PC-3 (cell line): ENCODE measurements at regions not wholly inside any gene's neighbourhood (a gene's known extent, or its start where the extent isn't known, plus 50 kb on each side); places are given as distances from the start of the nearest gene placed in this dataset.

Source experiments
- ATAC-seq: fragments of 200-7000 bp; cut with Tn5 transposase; 2 replicates; pipeline ENCODE4 v1.9.1; 2020; ENCODE audit warnings: mild to moderate bottlenecking, moderate library complexity
- BruUV-seq: library from RNA; stranded (reverse); fragments of 400-500 nt; replicated peaks from 2 replicates; lab custom pipeline; 2021; lab: Mats Ljungman, UMichigan
- CTCF ChIA-PET: fragments of 300-600 bp; sonication (Branson Sonifier 250); formaldehyde crosslinking; loops from one replicate; lab custom pipeline; 2022; ENCODE audit warnings: antibody characterized with exemption; lab: Charles Lee
- POLR2A ChIA-PET: fragments of 300-600 bp; sonication (Branson Sonifier 250); formaldehyde crosslinking; loops from one replicate; lab custom pipeline; 2022; ENCODE audit warnings: antibody characterized with exemption; ENCODE audit not compliant: unreplicated experiment; lab: Charles Lee
- DNase-seq: peaks from one replicate; pipeline ENCODE4 v3.0.0-alpha.2; 2015
- H2AFZ ChIP-seq: fragments of 300-600 bp; sonication (generic); 2 replicates; pipeline ENCODE4 v1.6.0; 2016; ENCODE audit warnings: antibody characterized with exemption, low read length
- H3F3A ChIP-seq: fragments of 300-600 bp; sonication (generic); one replicate; pipeline ENCODE4 v1.6.0; 2017; ENCODE audit warnings: antibody characterized with exemption, low read length, control low read depth, mild to moderate bottlenecking; ENCODE audit not compliant: unreplicated experiment
- H3K27ac ChIP-seq: fragments of 300-600 bp; sonication (generic); 2 replicates; pipeline ENCODE4 v1.5.1; 2016; ENCODE audit warnings: mild to moderate bottlenecking, low read length
- H3K27me3 ChIP-seq: fragments of 300-600 bp; sonication (generic); 2 replicates; pipeline ENCODE4 v1.6.1; 2016; ENCODE audit warnings: low read length, mixed read lengths
- H3K36me3 ChIP-seq: fragments of 300-600 bp; sonication (generic); 2 replicates; pipeline ENCODE4 v1.6.1; 2016; ENCODE audit warnings: low read depth, mixed run types, low read length, mixed read lengths
- H3K4me1 ChIP-seq: fragments of 300-600 bp; sonication (generic); 2 replicates; pipeline ENCODE4 v1.5.1; 2016; ENCODE audit warnings: low read length; ENCODE audit not compliant: insufficient read depth
- H3K4me2 ChIP-seq: fragments of 300-600 bp; sonication (generic); 2 replicates; pipeline ENCODE4 v1.6.0; 2016; ENCODE audit warnings: low read length
- H3K4me3 ChIP-seq: fragments of 300-600 bp; sonication (generic); 2 replicates; pipeline ENCODE4 v1.5.1; 2016; ENCODE audit warnings: mild to moderate bottlenecking, low read length, mixed read lengths
- H3K79me2 ChIP-seq: fragments of 300-600 bp; sonication (generic); 2 replicates; pipeline ENCODE4 v1.6.1; 2017; ENCODE audit warnings: low read length, mixed read lengths
- H3K9ac ChIP-seq: fragments of 300-600 bp; sonication (generic); 2 replicates; pipeline ENCODE4 v1.6.0; 2016; ENCODE audit warnings: mild to moderate bottlenecking, low read length
- H3K9me2 ChIP-seq: fragments of 300-600 bp; sonication (generic); replicated peaks from 2 replicates; pipeline ENCODE4 v1.6.1; 2016; ENCODE audit warnings: mixed run types, low read length, mixed read lengths
- H3K9me3 ChIP-seq: fragments of 300-600 bp; sonication (generic); 2 replicates; pipeline ENCODE4 v1.6.1; 2016; ENCODE audit warnings: low read length, mixed read lengths
- H4K20me1 ChIP-seq: fragments of 300-600 bp; sonication (generic); 2 replicates; pipeline ENCODE4 v1.6.1; 2016; ENCODE audit warnings: low read length, mixed read lengths
- CTCF ChIP-seq: fragments of 300-600 bp; sonication (generic); conservative IDR thresholded peaks from 2 replicates; pipeline ENCODE4 v1.5.1; 2017; ENCODE audit warnings: antibody characterized with exemption, low read depth, mild to moderate bottlenecking, low read length
- EZH2 ChIP-seq: fragments of 300-600 bp; sonication (generic); IDR thresholded peaks from one replicate; pipeline ENCODE4 v1.6.1; 2017; ENCODE audit warnings: antibody characterized with exemption, mild to moderate bottlenecking, low read length; ENCODE audit not compliant: unreplicated experiment
- EZH2phosphoT487 ChIP-seq: fragments of 300-600 bp; sonication (generic); IDR thresholded peaks from 2 replicates; pipeline ENCODE4 v1.6.1; 2018; ENCODE audit warnings: mild to moderate bottlenecking, antibody characterized with exemption, low read length, borderline replicate concordance
- intact Hi-C: fragments of 100-400 bp; cut with micrococcal nuclease; formaldehyde crosslinking; loops from 2 replicates; pipeline ENCODE4 v1.9.0; 2023

GRCh38 chr1:208339911-208340310 lies 95.7 kb upstream of the PLXNA2 start:
- no peak overlapping the region for H3K27ac ChIP-seq
- H3K9me3 ChIP-seq, result no peaks in the 10 kb centered on the region
- H3K79me2 ChIP-seq, result no peaks in the 10 kb centered on the region
- no TSS peak for BruUV-seq
- H3K9me2 ChIP-seq, result no peaks in the 10 kb centered on the region
- ATAC-seq (no peak), DNase-seq (no peak)
- H3K27me3 ChIP-seq, result no peaks in the 10 kb centered on the region
- intact Hi-C loops, result no loop called here
- CTCF ChIA-PET, result no interaction called here
- H3F3A ChIP-seq, result no peaks in the 10 kb centered on the region
- POLR2A ChIA-PET, result no interaction called here
- no peaks in the 10 kb centered on the region for H4K20me1 ChIP-seq
- TF ChIP-seq EZH2 (no peak), EZH2phosphoT487 (no peak), CTCF (no peak)
- peaks cover 16% of the 10 kb centered on the region for H3K4me1 ChIP-seq
- no peak overlapping the region for H2AFZ ChIP-seq
- no peak overlapping the region for H3K4me2 ChIP-seq
- no peaks in the 10 kb centered on the region for H3K36me3 ChIP-seq
- no peak overlapping the region for H3K4me3 ChIP-seq
- H3K9ac ChIP-seq, result no peak overlapping the region

DNA sequence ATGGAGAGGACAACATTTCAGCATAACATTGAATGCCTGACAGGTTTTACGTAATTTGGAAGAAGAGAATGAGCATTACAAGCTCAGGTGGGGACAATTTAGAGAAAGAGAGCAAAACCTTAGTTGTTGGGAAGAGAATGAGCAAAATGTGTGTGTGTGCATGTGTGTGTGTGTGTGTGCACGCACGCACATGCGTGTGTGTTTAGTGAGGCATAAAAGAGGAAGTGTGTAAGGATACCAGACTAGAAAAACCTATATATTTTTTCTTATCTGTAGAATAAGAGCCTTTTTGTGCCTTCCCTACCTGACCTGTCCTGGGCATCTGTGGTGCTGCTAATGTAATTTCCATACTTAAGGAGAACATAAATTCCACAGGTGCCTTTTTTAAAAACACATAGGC lies 99.0 kb upstream of the PLXNA2 start:
- H3K79me2 ChIP-seq, result no peaks in the 10 kb centered on the region
- H3K27ac ChIP-seq, result no peak overlapping the region
- no peak overlapping the region for H2AFZ ChIP-seq
- H4K20me1 ChIP-seq, result no peaks in the 10 kb centered on the region
- H3K4me2 ChIP-seq, result no peak overlapping the region
- peaks cover 19% of the 10 kb centered on the region for H3K4me1 ChIP-seq
- no peak overlapping the region for H3K4me3 ChIP-seq
- H3F3A ChIP-seq, result no peaks in the 10 kb centered on the region
- POLR2A ChIA-PET, result no interaction called here
- H3K9ac ChIP-seq, result no peak overlapping the region
- no peaks in the 10 kb centered on the region for H3K9me2 ChIP-seq
- H3K9me3 ChIP-seq, result no peaks in the 10 kb centered on the region
- no peaks in the 10 kb centered on the region for H3K36me3 ChIP-seq
- TF ChIP-seq EZH2 (no peak), CTCF (no peak), EZH2phosphoT487 (no peak)
- ATAC-seq (no peak), DNase-seq (no peak)
- no peaks in the 10 kb centered on the region for H3K27me3 ChIP-seq
- CTCF ChIA-PET, result no interaction called here
- intact Hi-C loops, result no loop called here
- BruUV-seq, result no TSS peak

GRCh38 chr1:208344202-208344857 lies 100.1 kb upstream of the PLXNA2 start:
- peak overlapping the region; percentile 41 for H3K27ac ChIP-seq
- no TSS peak for BruUV-seq
- no peak overlapping the region for H3K9ac ChIP-seq

More at GRCh38 chr1:208344202-208344857, 100.1 kb upstream of the PLXNA2 start:
- ATAC-seq, result peak; percentile 91
- intact Hi-C loops, result no loop called here
- no peaks in the 10 kb centered on the region for H3K36me3 ChIP-seq
- no peaks in the 10 kb centered on the region for H3K9me2 ChIP-seq
- H3F3A ChIP-seq, result no peaks in the 10 kb centered on the region
- peak; percentile 74 for DNase-seq
- no peak overlapping the region for H2AFZ ChIP-seq
- ChIA-PET CTCF (interaction anchor here (0.6 kb wide), 1 partner anchor 1167 kb away, joined by 4 read pairs; no protein-coding TSS in a partner anchor), POLR2A (no interaction called here)
- TF ChIP-seq CTCF, result no peak
- no peaks in the 10 kb centered on the region for H4K20me1 ChIP-seq
- H3K79me2 ChIP-seq, result no peaks in the 10 kb centered on the region
- H3K4me1 ChIP-seq, result peaks cover 19% of the 10 kb centered on the region
- H3K4me3 ChIP-seq, result peak overlapping the region; percentile 28; the same call in 1 of the 2 replicates
- no peaks in the 10 kb centered on the region for H3K27me3 ChIP-seq
- H3K4me2 ChIP-seq, result peak overlapping the region; percentile 64
- H3K9me3 ChIP-seq, result no peaks in the 10 kb centered on the region
